A673 (cell line): ENCODE measurements at regions not wholly inside any gene's neighbourhood (a gene's known extent, or its start where the extent isn't known, plus 50 kb on each side); places are given as distances from the start of the nearest gene placed in this dataset.

Experiments used
- EZH2 ChIP-seq: fragments of 200-600 bp; sonication (generic); IDR thresholded peaks from 2 replicates; pipeline ENCODE4 v1.6.1; 2017; ENCODE audit warnings: borderline replicate concordance, low read depth, mild to moderate bottlenecking, mixed read lengths, antibody characterized with exemption, low read length; ENCODE audit not compliant: poor library complexity, severe bottlenecking
- TF ChIP-seq, protein P1 (sequence below): fragments of 300-800, 200-600 bp; sonication (generic); conservative IDR thresholded peaks from 2 replicates; pipeline ENCODE4 v1.5.1; 2017; ENCODE audit warnings: low read depth, mild to moderate bottlenecking, antibody characterized with exemption, low read length, moderate library complexity, mixed read lengths

DNA sequence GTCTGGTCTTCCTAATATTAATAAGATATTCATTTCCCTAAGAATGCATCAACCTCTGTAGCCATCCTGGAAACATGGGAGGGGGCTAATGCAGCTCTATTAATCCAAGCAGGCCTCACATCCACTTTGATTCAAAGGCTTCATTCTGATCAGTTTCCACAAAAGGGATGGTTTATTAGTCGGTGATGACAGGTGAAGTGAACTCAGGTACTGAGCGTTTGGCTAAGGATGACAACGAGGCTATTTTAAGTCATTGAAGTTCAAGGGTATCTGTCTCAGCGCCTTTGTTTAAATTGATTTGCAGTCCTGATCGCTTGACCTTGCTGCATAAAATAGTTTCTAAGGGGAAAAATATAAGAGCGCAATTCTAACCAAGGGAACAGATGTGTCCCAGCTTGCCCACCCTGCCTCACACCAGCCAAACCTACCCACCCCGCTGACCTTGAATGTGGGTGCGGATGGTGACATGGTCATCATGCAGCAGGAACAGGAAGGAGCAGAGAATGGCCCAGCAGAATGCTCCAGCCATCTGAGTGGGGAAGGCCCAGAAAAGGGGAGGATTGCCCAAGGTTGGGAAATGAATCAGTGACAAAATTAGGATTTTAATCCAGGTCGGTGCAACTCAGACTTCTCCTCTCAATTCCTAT, 70.5 kb upstream of the ZNF618 start:
- no peak for TF ChIP-seq EZH2
- TF ChIP-seq, protein P1, sequence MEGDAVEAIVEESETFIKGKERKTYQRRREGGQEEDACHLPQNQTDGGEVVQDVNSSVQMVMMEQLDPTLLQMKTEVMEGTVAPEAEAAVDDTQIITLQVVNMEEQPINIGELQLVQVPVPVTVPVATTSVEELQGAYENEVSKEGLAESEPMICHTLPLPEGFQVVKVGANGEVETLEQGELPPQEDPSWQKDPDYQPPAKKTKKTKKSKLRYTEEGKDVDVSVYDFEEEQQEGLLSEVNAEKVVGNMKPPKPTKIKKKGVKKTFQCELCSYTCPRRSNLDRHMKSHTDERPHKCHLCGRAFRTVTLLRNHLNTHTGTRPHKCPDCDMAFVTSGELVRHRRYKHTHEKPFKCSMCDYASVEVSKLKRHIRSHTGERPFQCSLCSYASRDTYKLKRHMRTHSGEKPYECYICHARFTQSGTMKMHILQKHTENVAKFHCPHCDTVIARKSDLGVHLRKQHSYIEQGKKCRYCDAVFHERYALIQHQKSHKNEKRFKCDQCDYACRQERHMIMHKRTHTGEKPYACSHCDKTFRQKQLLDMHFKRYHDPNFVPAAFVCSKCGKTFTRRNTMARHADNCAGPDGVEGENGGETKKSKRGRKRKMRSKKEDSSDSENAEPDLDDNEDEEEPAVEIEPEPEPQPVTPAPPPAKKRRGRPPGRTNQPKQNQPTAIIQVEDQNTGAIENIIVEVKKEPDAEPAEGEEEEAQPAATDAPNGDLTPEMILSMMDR: no peak
